ENCODE measurements at regions not wholly inside any gene's neighbourhood (a gene's known extent, or its start where the extent isn't known, plus 50 kb on each side); places are given as distances from the start of the nearest gene placed in this dataset.

- Mint-ChIP-seq H3K9me3 (no peaks in the 10 kb centered on the region), H3K36me3 (no peaks in the 10 kb centered on the region), H3K27ac (no peak overlapping the region)
- ATAC-seq (no peak), DNase-seq (ENCODE audit: low spot score in 2 of 2) (no peak)
These were observed 232.8 kb upstream of the BLID start for GRCh38 chr11:122348659-122349409.

- peaks cover 0 to 5% of the 10 kb centered on the region in 2 donors for H3K9me3 Mint-ChIP-seq
- H3K27ac Mint-ChIP-seq, result no peak overlapping the region
- ATAC-seq (no peak), DNase-seq (ENCODE audit: low spot score in 2 of 2) (no peak)
- no peaks in the 10 kb centered on the region for H3K36me3 Mint-ChIP-seq
These were observed 230.0 kb upstream of the BLID start for GRCh38 chr11:122346006-122346405.

GRCh38 chr11:122345586-122345985 lies 229.6 kb upstream of the BLID start:
- Mint-ChIP-seq H3K36me3 (no peaks in the 10 kb centered on the region), H3K27ac (no peak overlapping the region), H3K9me3 (peaks cover 0 to 5% of the 10 kb centered on the region in 2 donors)
- DNase-seq (ENCODE audit: low spot score in 2 of 2) (no peak), ATAC-seq (no peak)

- DNase-seq (ENCODE audit: low spot score in 2 of 2) (no peak), ATAC-seq (no peak)
- Mint-ChIP-seq H3K27ac (no peak overlapping the region), H3K9me3 (peaks cover 0 to 5% of the 10 kb centered on the region in 2 donors), H3K36me3 (no peaks in the 10 kb centered on the region)
These were observed 228.2 kb upstream of the BLID start for GRCh38 chr11:122344215-122344614.

GRCh38 chr11:122343210-122343609 lies 227.2 kb upstream of the BLID start:
- ATAC-seq, result no peak
- Mint-ChIP-seq H3K36me3 (no peaks in the 10 kb centered on the region), H3K9me3 (peaks cover 0 to 5% of the 10 kb centered on the region in 2 donors), H3K27ac (no peak overlapping the region)
- DNase-seq (ENCODE audit: low spot score in 2 of 2), result no peak

- no peaks in the 10 kb centered on the region for H3K36me3 Mint-ChIP-seq
- ATAC-seq (no peak), DNase-seq (ENCODE audit: low spot score in 2 of 2) (no peak)
- no peak overlapping the region for H3K27ac Mint-ChIP-seq
- peaks cover 0 to 5% of the 10 kb centered on the region in 2 donors for H3K9me3 Mint-ChIP-seq
These were observed 226.2 kb upstream of the BLID start for GRCh38 chr11:122342089-122342744.

GRCh38 chr11:122341477-122341876 lies 225.5 kb upstream of the BLID start:
- ATAC-seq (no peak), DNase-seq (ENCODE audit: low spot score in 2 of 2) (no peak)
- H3K9me3 Mint-ChIP-seq, result peaks cover 0 to 5% of the 10 kb centered on the region in 2 donors
- H3K27ac Mint-ChIP-seq, result no peak overlapping the region
- H3K36me3 Mint-ChIP-seq, result no peaks in the 10 kb centered on the region

GRCh38 chr11:122340607-122341290 lies 224.7 kb upstream of the BLID start:
- ATAC-seq, result no peak
- DNase-seq (ENCODE audit: low spot score in 2 of 2), result no peak
- peaks cover 0 to 5% of the 10 kb centered on the region in 2 donors for H3K9me3 Mint-ChIP-seq
- H3K27ac Mint-ChIP-seq, result no peak overlapping the region
- H3K36me3 Mint-ChIP-seq, result no peaks in the 10 kb centered on the region

GRCh38 chr11:122339436-122340060 lies 223.5 kb upstream of the BLID start:
- Mint-ChIP-seq H3K27ac (no peak overlapping the region), H3K36me3 (no peaks in the 10 kb centered on the region), H3K9me3 (peaks cover 0 to 5% of the 10 kb centered on the region in 2 donors)
- DNase-seq (ENCODE audit: low spot score in 2 of 2) (no peak), ATAC-seq (no peak)

- no peaks in the 10 kb centered on the region for H3K36me3 Mint-ChIP-seq
- ATAC-seq (no peak), DNase-seq (ENCODE audit: low spot score in 2 of 2) (no peak)
- no peak overlapping the region for H3K27ac Mint-ChIP-seq
- H3K9me3 Mint-ChIP-seq, result peaks cover 0 to 5% of the 10 kb centered on the region in 2 donors
These were observed 221.7 kb upstream of the BLID start for GRCh38 chr11:122337704-122338103.

GRCh38 chr11:122337241-122337640 lies 221.2 kb upstream of the BLID start:
- H3K9me3 Mint-ChIP-seq, result peaks cover 0 to 2% of the 10 kb centered on the region in 2 donors
- ATAC-seq (no peak), DNase-seq (ENCODE audit: low spot score in 2 of 2) (no peak)
- no peaks in the 10 kb centered on the region for H3K36me3 Mint-ChIP-seq
- no peak overlapping the region for H3K27ac Mint-ChIP-seq

- Mint-ChIP-seq H3K27ac (no peak overlapping the region), H3K36me3 (no peaks in the 10 kb centered on the region), H3K9me3 (no peaks in the 10 kb centered on the region)
These were observed 220.7 kb upstream of the BLID start for GRCh38 chr11:122336706-122337105.

GRCh38 chr11:122334546-122335339 lies 218.7 kb upstream of the BLID start:
- Mint-ChIP-seq H3K27ac (no peak overlapping the region), H3K9me3 (no peaks in the 10 kb centered on the region), H3K36me3 (no peaks in the 10 kb centered on the region)
- no peak for DNase-seq (ENCODE audit: low spot score in 2 of 2)
- no peak for ATAC-seq

More at GRCh38 chr11:122336706-122337105, 220.7 kb upstream of the BLID start:
- no peak for ATAC-seq
- no peak for DNase-seq (ENCODE audit: low spot score in 2 of 2)

GRCh38 chr11:122333467-122333866 lies 217.5 kb upstream of the BLID start:
- H3K36me3 Mint-ChIP-seq, result no peaks in the 10 kb centered on the region
- no peaks in the 10 kb centered on the region for H3K9me3 Mint-ChIP-seq
- ATAC-seq (no peak), DNase-seq (ENCODE audit: low spot score in 2 of 2) (no peak)
- H3K27ac Mint-ChIP-seq, result no peak overlapping the region

- H3K27ac Mint-ChIP-seq, result no peak overlapping the region
- H3K9me3 Mint-ChIP-seq, result no peaks in the 10 kb centered on the region
- H3K36me3 Mint-ChIP-seq, result no peaks in the 10 kb centered on the region
- DNase-seq (ENCODE audit: low spot score in 2 of 2), result no peak
- ATAC-seq, result no peak
These were observed 215.1 kb upstream of the BLID start for GRCh38 chr11:122331079-122331478.

GRCh38 chr11:122330279-122330965 lies 214.4 kb upstream of the BLID start:
- no peak for DNase-seq (ENCODE audit: low spot score in 2 of 2)
- Mint-ChIP-seq H3K36me3 (no peaks in the 10 kb centered on the region), H3K9me3 (no peaks in the 10 kb centered on the region), H3K27ac (no peak overlapping the region)
- ATAC-seq, result no peak

Data from activated naive CD4-positive, alpha-beta T cell treated with anti-CD3 and anti-CD28 coated beads, Interleukin-2, amount 50 U/mL, for 72 hours (primary cell).